Panc1 (cell line): ENCODE measurements at regions not wholly inside any gene's neighbourhood (a gene's known extent, or its start where the extent isn't known, plus 50 kb on each side); places are given as distances from the start of the nearest gene placed in this dataset.

Experiments used
- ATAC-seq: fragments of 200-7000 bp; cut with Tn5 transposase; 2 replicates; pipeline ENCODE4 v1.9.1; 2020; ENCODE audit warnings: mild to moderate bottlenecking, moderate library complexity
- BruUV-seq: library from RNA; stranded (reverse); fragments of 400-500 nt; replicated peaks from 2 replicates; lab custom pipeline; 2021; lab: Mats Ljungman, UMichigan
- CTCF ChIA-PET: fragments of 300-600 bp; sonication (Branson Sonifier 250); formaldehyde crosslinking; loops from one replicate; lab custom pipeline; 2022; ENCODE audit warnings: antibody characterized with exemption; lab: Charles Lee
- POLR2A ChIA-PET: fragments of 300-600 bp; sonication (Branson Sonifier 250); formaldehyde crosslinking; loops from one replicate; lab custom pipeline; 2022; ENCODE audit warnings: antibody characterized with exemption; lab: Charles Lee
- DNase-seq: peaks from one replicate; pipeline ENCODE4 v3.0.0-alpha.2; 2010; ENCODE audit warnings: low read depth, low spot score
- H3K27ac ChIP-seq: 2 replicates; pipeline ENCODE4 v1.5.1; 2011; ENCODE audit warnings: mild to moderate bottlenecking, low read length, inconsistent platforms
- H3K27me3 ChIP-seq: fragments of 200-500 bp; sonication (Bioruptor generic); 2 replicates; pipeline ENCODE4 v1.6.0; 2014; ENCODE audit warnings: low read length, inconsistent platforms; ENCODE audit not compliant: control insufficient read depth, insufficient read depth
- H3K36me3 ChIP-seq: fragments of 200-500 bp; sonication (Bioruptor generic); 2 replicates; pipeline ENCODE4 v1.5.1; 2014; ENCODE audit warnings: inconsistent platforms, mild to moderate bottlenecking, low read length, moderate library complexity; ENCODE audit not compliant: control insufficient read depth, insufficient read depth
- H3K4me1 ChIP-seq: 2 replicates; pipeline ENCODE4 v1.5.1; 2011; ENCODE audit warnings: inconsistent platforms, mild to moderate bottlenecking, low read length, moderate library complexity; ENCODE audit not compliant: control insufficient read depth, insufficient read depth
- H3K4me3 ChIP-seq, 2 experiments: 2 replicates each; pipeline ENCODE4 v1.5.1; 2011 to 2012; ENCODE audit warnings: low read depth in 2 of 2, low read length in 2 of 2, mild to moderate bottlenecking in 2 of 2, inconsistent platforms in 1 of 2, moderate library complexity in 1 of 2
- H3K9me3 ChIP-seq: fragments of 200-500 bp; sonication (Bioruptor generic); 2 replicates; pipeline ENCODE4 v1.5.1; 2014; ENCODE audit warnings: low read depth, mild to moderate bottlenecking, inconsistent platforms, low read length, moderate library complexity; ENCODE audit not compliant: control insufficient read depth, insufficient read depth
- POLR2AphosphoS5 ChIP-seq: IDR thresholded peaks from 2 replicates; pipeline ENCODE4 v1.6.1; 2012; ENCODE audit warnings: mild to moderate bottlenecking, low read depth, low read length, moderate library complexity
- REST ChIP-seq, 2 experiments: IDR thresholded peaks; 2 replicates each; pipeline ENCODE4 v1.6.1; 2011 to 2012; ENCODE audit warnings: low read depth in 2 of 2, control low read depth in 1 of 2, low read length in 1 of 2, mild to moderate bottlenecking in 1 of 2, moderate library complexity in 1 of 2; ENCODE audit not compliant: insufficient read depth in 1 of 2
- SIN3A ChIP-seq: IDR thresholded peaks from 2 replicates; pipeline ENCODE4 v1.6.1; 2012; ENCODE audit warnings: low read depth, mild to moderate bottlenecking, low read length, moderate library complexity, borderline replicate concordance; ENCODE audit not compliant: insufficient read depth
- TCF7L2 ChIP-seq: IDR thresholded peaks from 2 replicates; pipeline ENCODE4 v1.6.1; 2011; ENCODE audit warnings: mild to moderate bottlenecking, low read depth, low read length, inconsistent platforms
- in situ Hi-C: cut with HindIII; loops from 2 replicates; pipeline ENCODE4 v1.10.0; 2016; ENCODE audit warnings: low sequenced_read_pairs, low pct_unique_long_range_greater_than_20kb
- intact Hi-C: fragments of 100-400 bp; cut with micrococcal nuclease; formaldehyde crosslinking; loops from one replicate; pipeline ENCODE4 v1.10.0; 2022; ENCODE audit not compliant: unreplicated experiment
- TF ChIP-seq, protein P1 (sequence below): fragments of 450-650 bp; IDR thresholded peaks from 2 replicates; pipeline ENCODE4 v1.5.1; 2017; ENCODE audit warnings: mild to moderate bottlenecking

DNA sequence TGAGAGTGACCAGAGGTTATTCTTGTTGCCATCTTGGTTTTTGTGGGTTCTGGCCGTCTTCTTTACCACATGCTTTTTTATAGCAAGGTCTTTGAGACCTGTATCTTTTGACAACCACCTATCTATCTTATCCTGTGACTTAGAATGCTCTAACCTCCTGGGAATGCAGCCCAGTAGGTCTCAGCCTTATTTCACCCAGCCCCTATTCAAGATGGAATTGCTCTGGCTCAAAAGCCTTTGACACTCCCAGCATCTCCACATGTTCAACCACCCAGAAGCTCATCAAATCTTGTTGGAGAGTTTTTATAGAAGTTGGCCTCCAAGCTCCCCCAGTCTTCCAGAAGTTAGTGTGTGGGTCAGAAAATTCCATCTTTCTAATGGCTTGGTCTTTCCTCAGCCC lies 464.3 kb upstream of the NRP1 start:
- no peaks in the 10 kb centered on the region for H3K4me1 ChIP-seq
- intact Hi-C loops (no loop called here), in situ Hi-C loops (no loop called here)
- H3K4me3 ChIP-seq, result no peak overlapping the region
- no peaks in the 10 kb centered on the region for H3K36me3 ChIP-seq
- POLR2A ChIA-PET, result no interaction called here
- no peak overlapping the region for H3K27ac ChIP-seq
- no peaks in the 10 kb centered on the region for H3K9me3 ChIP-seq
- no TSS peak for BruUV-seq
- ATAC-seq (no peak), DNase-seq (no peak)
- TF ChIP-seq REST (IDR thresholded peaks at IDR 0.05; ENCODE audit: insufficient read depth in 1 of 2, low read depth in 2 of 2, low read length in 1 of 2) (no peak), SIN3A (no peak), POLR2AphosphoS5 (no peak), TCF7L2 (no peak)
- TF ChIP-seq, protein P1, sequence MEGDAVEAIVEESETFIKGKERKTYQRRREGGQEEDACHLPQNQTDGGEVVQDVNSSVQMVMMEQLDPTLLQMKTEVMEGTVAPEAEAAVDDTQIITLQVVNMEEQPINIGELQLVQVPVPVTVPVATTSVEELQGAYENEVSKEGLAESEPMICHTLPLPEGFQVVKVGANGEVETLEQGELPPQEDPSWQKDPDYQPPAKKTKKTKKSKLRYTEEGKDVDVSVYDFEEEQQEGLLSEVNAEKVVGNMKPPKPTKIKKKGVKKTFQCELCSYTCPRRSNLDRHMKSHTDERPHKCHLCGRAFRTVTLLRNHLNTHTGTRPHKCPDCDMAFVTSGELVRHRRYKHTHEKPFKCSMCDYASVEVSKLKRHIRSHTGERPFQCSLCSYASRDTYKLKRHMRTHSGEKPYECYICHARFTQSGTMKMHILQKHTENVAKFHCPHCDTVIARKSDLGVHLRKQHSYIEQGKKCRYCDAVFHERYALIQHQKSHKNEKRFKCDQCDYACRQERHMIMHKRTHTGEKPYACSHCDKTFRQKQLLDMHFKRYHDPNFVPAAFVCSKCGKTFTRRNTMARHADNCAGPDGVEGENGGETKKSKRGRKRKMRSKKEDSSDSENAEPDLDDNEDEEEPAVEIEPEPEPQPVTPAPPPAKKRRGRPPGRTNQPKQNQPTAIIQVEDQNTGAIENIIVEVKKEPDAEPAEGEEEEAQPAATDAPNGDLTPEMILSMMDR, result no peak
- CTCF ChIA-PET, result no interaction called here
- no peaks in the 10 kb centered on the region for H3K27me3 ChIP-seq

- no peak overlapping the region for H3K27ac ChIP-seq
- POLR2A ChIA-PET, result no interaction called here
- H3K36me3 ChIP-seq, result no peaks in the 10 kb centered on the region
- no peak overlapping the region for H3K4me3 ChIP-seq
- BruUV-seq, result no TSS peak
- in situ Hi-C loops (no loop called here), intact Hi-C loops (no loop called here)
- ATAC-seq (no peak), DNase-seq (no peak)
- no peaks in the 10 kb centered on the region for H3K27me3 ChIP-seq
- CTCF ChIA-PET, result no interaction called here
- TF ChIP-seq REST (IDR thresholded peaks at IDR 0.05; ENCODE audit: insufficient read depth in 1 of 2, low read depth in 2 of 2, low read length in 1 of 2), result no peak
- no peak for TF ChIP-seq TCF7L2
- TF ChIP-seq POLR2AphosphoS5, result no peak
- TF ChIP-seq, protein P1, result no peak
- no peak for TF ChIP-seq SIN3A
- H3K4me1 ChIP-seq, result no peaks in the 10 kb centered on the region
- no peaks in the 10 kb centered on the region for H3K9me3 ChIP-seq
These were observed 462.2 kb upstream of the NRP1 start for GRCh38 chr10:33796680-33797079.
